CD4-positive, alpha-beta T cell treated with Interleukin-21 for 1 hour (primary cell): ENCODE measurements at regions not wholly inside any gene's neighbourhood (a gene's known extent, or its start where the extent isn't known, plus 50 kb on each side); places are given as distances from the start of the nearest gene placed in this dataset.
A peak's percentile ranks its signal among the peaks of the same experiment; 100 is the strongest.

Experiments used
- DNase-seq: peaks from one replicate; pipeline ENCODE4 v3.0.0-alpha.2; 2020

DNA sequence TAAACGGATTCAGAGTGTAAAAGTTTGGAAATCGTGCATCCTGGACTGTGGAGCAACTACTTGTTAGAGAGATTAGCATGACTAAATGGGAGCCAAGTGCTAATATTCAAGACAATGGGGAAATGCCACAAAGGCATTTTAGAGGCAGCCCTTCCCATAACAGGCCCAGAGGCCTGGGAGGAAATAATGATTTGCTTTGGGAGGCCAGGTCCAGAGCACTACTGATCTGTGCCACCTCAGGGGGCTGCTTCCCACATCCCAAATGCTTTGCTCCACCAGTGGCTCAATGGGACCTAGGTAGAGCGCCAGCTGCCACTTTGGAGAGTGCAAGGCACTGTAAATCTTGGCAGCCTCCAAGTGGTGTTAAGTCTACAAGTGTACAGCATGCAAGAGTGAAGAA is 91.9 kb upstream of the HSF2 start:
- DNase-seq = no peak

DNA sequence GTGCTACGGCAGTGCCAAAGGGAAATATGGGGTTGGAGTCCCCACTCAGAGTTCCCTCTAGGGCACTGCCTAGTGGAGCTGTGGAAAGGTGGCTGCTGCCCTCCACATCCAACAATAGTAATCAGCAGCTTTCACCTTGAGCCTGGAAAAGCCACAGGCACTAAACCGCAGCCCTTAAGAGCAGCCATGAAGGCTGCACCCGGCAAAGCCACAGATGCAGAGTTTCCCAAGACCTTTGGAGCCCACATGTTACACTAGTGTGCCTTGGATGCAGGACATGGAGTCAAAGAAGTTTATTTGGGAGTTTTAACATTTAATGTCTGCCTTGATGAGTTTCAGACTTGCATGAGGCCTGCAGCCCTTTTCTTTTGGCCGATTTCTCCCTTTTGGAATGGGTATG is 91.4 kb upstream of the HSF2 start:
- no peak for DNase-seq

DNA sequence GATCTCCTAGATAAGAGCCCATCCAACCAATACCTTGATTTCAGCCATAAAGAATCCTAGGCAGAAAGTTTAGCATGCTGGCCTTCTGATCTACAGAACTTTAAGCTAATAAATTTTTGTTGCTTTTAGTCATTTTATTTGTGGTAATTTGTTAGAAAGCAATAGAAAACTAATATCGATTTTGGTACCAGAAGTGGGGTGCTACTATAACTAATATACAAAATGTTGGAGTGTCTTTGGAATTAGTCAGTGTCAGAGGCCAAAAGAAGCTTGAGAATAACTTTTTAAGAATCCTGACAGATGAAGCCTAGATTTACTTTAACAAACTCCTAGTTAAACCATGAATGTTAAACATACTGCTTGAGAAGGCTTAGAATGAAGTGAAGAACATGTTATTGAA is 83.6 kb upstream of the HSF2 start:
- DNase-seq = no peak

DNA sequence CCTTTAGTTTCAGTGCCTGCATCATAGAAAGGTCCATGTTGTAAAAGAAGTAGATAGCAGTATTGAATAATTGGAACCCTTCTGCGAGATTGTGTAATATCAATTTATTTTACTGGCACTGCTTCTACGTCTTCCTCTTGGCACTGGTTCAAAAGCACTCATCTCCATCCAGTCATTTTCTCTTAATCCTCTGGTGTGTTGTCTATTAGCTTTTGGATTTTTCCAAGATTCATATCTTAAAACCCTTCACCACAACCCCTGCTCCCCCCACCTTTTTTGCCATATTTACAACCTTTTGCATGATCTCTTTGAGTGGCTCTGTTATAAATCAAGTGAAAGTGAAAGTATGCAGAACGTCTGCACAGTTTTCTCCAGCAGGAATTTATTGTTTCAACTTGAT is 76.6 kb upstream of the HSF2 start:
- peak; percentile 3 for DNase-seq

DNA sequence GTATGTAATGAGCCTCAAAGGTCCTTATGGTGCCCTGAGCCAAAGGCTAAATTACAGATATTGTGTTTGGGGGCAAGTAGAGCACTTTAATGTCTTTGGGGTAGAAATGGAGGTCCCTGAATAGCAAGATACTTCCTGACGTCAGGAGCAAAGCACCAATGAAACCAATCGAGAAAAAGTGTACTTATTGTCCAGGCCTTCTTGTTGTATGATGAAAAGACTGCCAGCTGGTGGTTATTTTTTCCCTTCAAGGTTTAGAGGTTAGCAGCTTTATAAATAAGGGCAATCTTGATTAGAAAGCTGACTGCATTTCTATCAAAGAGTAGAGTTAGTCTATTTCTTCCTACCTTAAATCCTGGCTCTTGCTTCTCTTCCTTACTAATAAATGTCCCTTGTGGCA is 76.1 kb upstream of the HSF2 start:
- DNase-seq = no peak

DNA sequence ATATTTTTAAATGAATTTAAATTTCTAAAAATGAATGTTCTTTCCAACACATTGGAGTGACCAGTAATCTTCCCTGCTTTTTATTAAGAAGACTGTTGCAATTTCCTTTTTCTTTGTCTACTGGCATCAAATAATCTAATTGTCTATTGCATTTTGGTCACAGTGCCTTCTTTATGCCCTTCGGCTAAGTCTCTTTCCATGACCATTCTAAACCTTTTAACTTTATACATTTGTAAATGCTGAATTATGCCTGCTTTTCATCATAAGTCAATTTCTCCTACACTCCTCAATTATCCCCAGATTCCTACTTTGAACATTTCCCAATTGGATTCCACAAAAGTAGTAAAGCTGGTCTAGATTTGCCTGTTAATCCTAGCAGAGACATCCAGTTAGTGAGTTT is 69.1 kb upstream of the HSF2 start:
- no peak for DNase-seq

DNA sequence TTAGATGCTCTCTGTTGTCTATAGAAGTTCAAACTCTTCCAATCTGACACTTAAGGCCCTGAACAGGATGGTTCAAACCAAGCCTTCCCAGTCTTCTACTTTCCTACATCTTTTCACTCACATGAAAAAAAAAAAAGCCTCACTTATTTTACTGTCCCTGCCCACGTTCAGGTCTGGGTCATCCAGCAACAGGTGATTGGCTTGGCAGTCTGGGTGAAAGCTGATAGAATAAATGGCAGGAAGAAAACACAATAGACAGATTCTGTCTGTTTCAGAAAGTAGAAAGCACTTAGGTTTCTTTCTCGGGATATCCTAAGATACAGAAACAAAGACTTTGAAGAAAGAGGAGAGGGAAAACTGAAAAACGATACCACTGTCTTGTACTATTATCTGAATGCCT is 61.8 kb upstream of the HSF2 start:
- no peak for DNase-seq

DNA sequence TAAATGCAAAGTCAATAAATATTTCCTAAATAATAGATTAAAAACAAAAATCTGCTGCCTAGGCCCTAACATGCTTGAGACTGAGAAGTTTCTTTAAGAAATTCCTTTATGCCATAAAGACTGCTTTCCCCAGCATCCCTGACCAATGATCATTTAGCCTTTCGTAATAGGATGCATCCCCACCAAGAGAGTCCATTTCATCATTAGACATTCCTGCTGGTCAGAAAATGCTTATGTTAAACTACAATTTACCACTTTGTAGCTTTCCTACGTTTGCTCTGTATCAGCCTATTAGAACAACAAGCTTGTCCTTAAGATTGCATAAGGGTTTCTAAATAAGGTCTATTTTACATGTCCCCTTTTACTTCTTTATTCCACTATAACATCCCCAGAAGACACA is 59.8 kb upstream of the HSF2 start:
- no peak for DNase-seq

DNA sequence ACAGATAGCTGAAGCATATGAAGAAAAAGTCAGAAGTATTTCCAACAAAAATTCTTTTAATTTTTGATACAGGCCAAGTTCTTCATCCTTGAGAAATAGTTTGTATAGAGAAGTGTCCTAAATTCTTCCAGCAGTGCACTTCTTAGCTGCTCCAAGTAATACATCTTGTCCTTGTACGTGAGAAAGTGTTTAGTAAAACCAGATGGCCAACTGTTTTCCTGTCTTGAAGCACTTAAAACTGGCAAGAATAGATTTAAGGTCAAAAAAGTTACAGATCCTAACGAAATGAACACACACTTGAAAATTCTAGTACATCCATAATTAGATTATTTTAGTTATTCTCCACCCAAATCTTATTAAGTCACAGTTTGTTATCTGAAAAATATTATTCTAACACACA is 52.2 kb upstream of the HSF2 start:
- no peak for DNase-seq

DNA sequence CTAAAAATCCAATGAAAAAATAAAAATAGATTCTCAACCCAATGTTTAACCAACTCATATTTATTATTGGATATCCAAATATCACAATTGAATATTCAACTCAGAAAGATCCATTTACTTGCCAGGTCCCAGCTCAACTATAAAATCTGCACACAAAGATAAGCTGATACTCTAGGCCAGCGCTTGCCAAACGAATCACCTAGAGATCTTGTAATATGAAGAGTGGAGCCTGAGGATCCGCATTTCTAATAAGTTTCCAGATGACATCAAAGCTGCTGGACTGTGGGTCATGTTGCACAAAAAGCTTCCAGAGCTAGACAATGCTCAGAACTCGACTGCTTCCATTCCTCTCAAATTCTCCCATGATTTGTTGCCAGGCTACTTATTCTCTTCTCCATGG is 51.7 kb upstream of the HSF2 start:
- no peak for DNase-seq
